ENCODE measurements at regions not wholly inside any gene's neighbourhood (a gene's known extent, or its start where the extent isn't known, plus 50 kb on each side); places are given as distances from the start of the nearest gene placed in this dataset.

DNA sequence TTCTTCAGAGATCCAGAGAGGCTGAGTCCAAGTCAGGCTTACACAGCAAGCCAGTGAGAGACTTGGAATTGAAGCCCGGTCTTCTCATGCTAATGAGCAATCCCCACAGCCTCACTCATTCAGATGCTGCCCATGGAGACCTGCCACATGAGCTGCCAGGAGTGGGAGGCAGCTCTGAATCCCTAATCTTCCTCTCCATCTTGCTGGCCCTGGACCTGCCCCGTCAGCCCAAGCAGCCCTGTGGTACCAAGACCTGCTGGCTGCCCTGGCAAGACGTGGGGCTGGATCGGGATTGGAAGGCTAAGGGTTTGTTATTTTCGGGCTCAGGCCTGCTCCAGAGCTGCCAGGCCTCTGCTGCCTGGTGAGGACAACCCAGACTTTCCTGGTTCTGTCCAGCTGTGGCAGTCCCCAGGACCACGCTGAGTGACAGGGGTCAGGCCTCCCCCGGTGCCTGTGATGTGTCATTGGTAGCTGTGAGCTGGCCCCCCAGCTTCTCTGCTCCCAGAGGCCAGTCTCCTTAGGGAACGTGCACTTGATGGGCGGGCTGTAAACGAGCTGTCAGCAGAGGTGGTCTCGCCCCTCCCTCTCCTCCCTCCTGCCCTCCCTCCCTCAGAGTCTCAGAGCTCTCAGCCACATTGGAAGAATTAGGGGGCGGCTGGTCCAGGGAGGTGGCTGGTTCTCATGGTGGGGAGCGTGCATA lies 135.0 kb downstream of the FOXD2 start:
- Mint-ChIP-seq H3K27ac (no peak overlapping the region), H3K9me3 (no peaks in the 10 kb centered on the region), H3K4me3 (no peak overlapping the region), H3K4me1 (ENCODE audit: unreplicated experiment) (peaks cover 59% of the 10 kb centered on the region), H3K27me3 (peaks cover 39% of the 10 kb centered on the region), H3K36me3 (no peaks in the 10 kb centered on the region)
- TF ChIP-seq CTCF (conservative IDR thresholded peaks at IDR 0.05), result no peak
- DNase-seq (ENCODE audit: extremely low spot score, unreplicated experiment), result no peak

- Mint-ChIP-seq H3K4me3 (no peak overlapping the region), H3K27ac (no peak overlapping the region), H3K4me1 (ENCODE audit: unreplicated experiment) (peaks cover 63% of the 10 kb centered on the region), H3K9me3 (no peaks in the 10 kb centered on the region), H3K27me3 (peaks cover 42% of the 10 kb centered on the region), H3K36me3 (no peaks in the 10 kb centered on the region)
- TF ChIP-seq CTCF (conservative IDR thresholded peaks at IDR 0.05), result no peak
- DNase-seq (ENCODE audit: extremely low spot score, unreplicated experiment), result no peak
Observed at GRCh38 chr1:47574451-47575165, 136.8 kb downstream of the FOXD2 start.

- Mint-ChIP-seq H3K4me3 (no peak overlapping the region), H3K27me3 (peaks cover 34% of the 10 kb centered on the region), H3K9me3 (no peaks in the 10 kb centered on the region), H3K36me3 (no peaks in the 10 kb centered on the region), H3K4me1 (ENCODE audit: unreplicated experiment) (peaks cover 61% of the 10 kb centered on the region), H3K27ac (no peak overlapping the region)
- no peak for TF ChIP-seq CTCF (conservative IDR thresholded peaks at IDR 0.05)
- no peak for DNase-seq (ENCODE audit: extremely low spot score, unreplicated experiment)
Observed at GRCh38 chr1:47575855-47576757, 138.3 kb downstream of the FOXD2 start.

DNA sequence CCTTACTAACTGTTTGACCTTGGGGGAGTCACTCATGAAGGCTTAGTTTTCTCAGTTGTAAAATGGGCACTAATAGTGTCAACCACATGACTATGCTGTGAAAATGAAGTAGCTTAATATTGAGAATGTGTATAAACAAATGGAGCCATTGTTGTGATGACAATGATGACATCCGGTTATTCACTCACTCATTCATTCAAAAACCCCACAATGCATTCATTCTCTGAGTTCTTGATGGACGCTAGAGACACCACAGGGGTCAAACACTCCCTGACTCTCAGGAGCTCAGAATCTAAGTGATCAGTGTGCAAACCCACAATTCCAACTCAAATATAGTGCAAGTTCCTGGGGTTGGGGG lies 138.9 kb downstream of the FOXD2 start:
- DNase-seq (ENCODE audit: extremely low spot score, unreplicated experiment), result no peak
- no peaks in the 10 kb centered on the region for H3K9me3 Mint-ChIP-seq
- no peak for TF ChIP-seq CTCF (conservative IDR thresholded peaks at IDR 0.05)
- H3K27me3 Mint-ChIP-seq, result peaks cover 32% of the 10 kb centered on the region
- H3K4me3 Mint-ChIP-seq, result no peak overlapping the region
- no peak overlapping the region for H3K27ac Mint-ChIP-seq
- peaks cover 57% of the 10 kb centered on the region for H3K4me1 Mint-ChIP-seq (ENCODE audit: unreplicated experiment)
- no peaks in the 10 kb centered on the region for H3K36me3 Mint-ChIP-seq

GRCh38 chr1:47577303-47578025 lies 139.6 kb downstream of the FOXD2 start:
- DNase-seq (ENCODE audit: extremely low spot score, unreplicated experiment), result no peak
- Mint-ChIP-seq H3K27me3 (peaks cover 30% of the 10 kb centered on the region), H3K9me3 (no peaks in the 10 kb centered on the region), H3K4me1 (ENCODE audit: unreplicated experiment) (peaks cover 52% of the 10 kb centered on the region), H3K27ac (no peak overlapping the region), H3K4me3 (peak overlapping the region; percentile 31), H3K36me3 (no peaks in the 10 kb centered on the region)
- no peak for TF ChIP-seq CTCF (conservative IDR thresholded peaks at IDR 0.05)
